ENCODE measurements at regions not wholly inside any gene's neighbourhood (a gene's known extent, or its start where the extent isn't known, plus 50 kb on each side); places are given as distances from the start of the nearest gene placed in this dataset.

DNA sequence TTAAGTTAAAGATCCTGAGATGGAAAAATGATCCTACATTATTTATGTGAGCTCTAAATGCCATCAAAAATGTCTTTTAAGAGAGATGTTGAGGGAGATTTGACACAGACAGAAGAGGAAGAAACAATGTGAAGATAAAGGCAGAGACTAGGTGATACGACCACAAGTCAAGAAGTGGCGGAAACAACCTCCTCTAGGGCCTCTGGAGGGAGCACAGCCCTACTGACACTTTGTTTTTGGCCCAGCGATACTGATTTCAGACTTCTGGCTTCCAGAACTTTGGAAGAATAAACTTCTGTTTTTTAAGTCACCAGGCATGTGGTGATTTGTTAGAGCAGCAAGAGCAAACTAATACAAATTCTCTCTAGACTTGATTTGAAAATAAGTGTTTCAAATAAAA is 1216.1 kb downstream of the FSTL5 start:
- TF ChIP-seq, protein P1, sequence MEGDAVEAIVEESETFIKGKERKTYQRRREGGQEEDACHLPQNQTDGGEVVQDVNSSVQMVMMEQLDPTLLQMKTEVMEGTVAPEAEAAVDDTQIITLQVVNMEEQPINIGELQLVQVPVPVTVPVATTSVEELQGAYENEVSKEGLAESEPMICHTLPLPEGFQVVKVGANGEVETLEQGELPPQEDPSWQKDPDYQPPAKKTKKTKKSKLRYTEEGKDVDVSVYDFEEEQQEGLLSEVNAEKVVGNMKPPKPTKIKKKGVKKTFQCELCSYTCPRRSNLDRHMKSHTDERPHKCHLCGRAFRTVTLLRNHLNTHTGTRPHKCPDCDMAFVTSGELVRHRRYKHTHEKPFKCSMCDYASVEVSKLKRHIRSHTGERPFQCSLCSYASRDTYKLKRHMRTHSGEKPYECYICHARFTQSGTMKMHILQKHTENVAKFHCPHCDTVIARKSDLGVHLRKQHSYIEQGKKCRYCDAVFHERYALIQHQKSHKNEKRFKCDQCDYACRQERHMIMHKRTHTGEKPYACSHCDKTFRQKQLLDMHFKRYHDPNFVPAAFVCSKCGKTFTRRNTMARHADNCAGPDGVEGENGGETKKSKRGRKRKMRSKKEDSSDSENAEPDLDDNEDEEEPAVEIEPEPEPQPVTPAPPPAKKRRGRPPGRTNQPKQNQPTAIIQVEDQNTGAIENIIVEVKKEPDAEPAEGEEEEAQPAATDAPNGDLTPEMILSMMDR (IDR thresholded peaks at IDR 0.05) = no peak
- TF ChIP-seq EZH2 (IDR thresholded peaks at IDR 0.05; ENCODE audit: borderline replicate concordance, insufficient read depth, low read depth, low read length, poor library complexity, severe bottlenecking) = no peak

Measured in B cell (primary cell).